ENCODE measurements at regions not wholly inside any gene's neighbourhood (a gene's known extent, or its start where the extent isn't known, plus 50 kb on each side); places are given as distances from the start of the nearest gene placed in this dataset.

GRCh38 chr3:72328755-72329277 lies 519.4 kb downstream of the SHQ1 start:
- no peak for TF ChIP-seq CTCF (IDR thresholded peaks at IDR 0.05; ENCODE audit: poor library complexity)
- TF ChIP-seq EZH2 (IDR thresholded peaks at IDR 0.05; ENCODE audit: borderline replicate concordance): no peak
- TF ChIP-seq EZH2phosphoT487 (IDR thresholded peaks at IDR 0.05; ENCODE audit: low read depth, severe bottlenecking, unreplicated experiment): no peak

Data from hepatocyte (in vitro differentiated cells).